ENCODE measurements at regions not wholly inside any gene's neighbourhood (a gene's known extent, or its start where the extent isn't known, plus 50 kb on each side); places are given as distances from the start of the nearest gene placed in this dataset.

DNA sequence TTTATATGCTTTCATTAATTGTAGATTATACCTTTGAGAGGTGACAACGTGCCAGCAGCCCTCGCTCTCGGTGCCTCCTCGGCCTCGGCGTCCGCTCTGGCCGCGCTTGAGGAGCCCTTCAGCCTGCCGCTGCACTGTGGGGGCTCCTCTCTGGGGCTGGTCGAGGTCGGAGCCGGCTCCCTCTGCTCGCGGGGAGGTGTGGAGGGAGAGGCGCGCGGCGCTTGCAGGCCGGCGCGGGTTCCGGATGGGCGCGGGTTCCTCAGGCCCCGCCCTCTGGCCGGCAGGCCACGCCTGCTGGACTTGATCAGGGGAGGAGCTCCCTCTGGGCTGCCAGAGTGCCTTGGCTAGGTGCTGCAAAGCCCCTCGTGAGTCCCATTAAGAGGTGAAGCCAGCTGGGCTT lies 321.1 kb upstream of the PCDH18 start:
- CTCF ChIA-PET = no interaction called here

More for the DNA sequence above, 321.1 kb upstream of the PCDH18 start:
- no peaks in the 10 kb centered on the region for H3K79me1 ChIP-seq (ENCODE audit: low read depth in 1 of 2, low read length in 2 of 2)
- H3K56ac ChIP-seq (ENCODE audit: extremely low read depth, insufficient read depth, low read length) = no peak overlapping the region
- no peak overlapping the region for H2AK9ac ChIP-seq (replicated peaks; ENCODE audit: low read depth, low read length, poor library complexity)
- no peak overlapping the region for H2BK15ac ChIP-seq (ENCODE audit: low read depth, low read length)
- H3K9me3 ChIP-seq (ENCODE audit: control insufficient read depth, insufficient read depth, low read length) = no peaks in the 10 kb centered on the region
- DNase-seq = no peak
- no peaks in the 10 kb centered on the region for H4K20me1 ChIP-seq (ENCODE audit: insufficient read depth, low read length)
- H2AFZ ChIP-seq (replicated peaks; ENCODE audit: low read length, poor library complexity) = no peak overlapping the region
- no peak overlapping the region for H4K5ac ChIP-seq (ENCODE audit: low read depth, low read length)
- no TSS peak for BruUV-seq (replicated peaks)
- no peak overlapping the region for H4K91ac ChIP-seq (ENCODE audit: insufficient read depth, low read depth, low read length)
- H3K4ac ChIP-seq (ENCODE audit: low read depth, low read length) = no peak overlapping the region
- dilution Hi-C loops (cut with HindIII; ENCODE audit: low sequenced_read_pairs, unreplicated experiment) (no loop called here), intact Hi-C loops (cut with micrococcal nuclease) (no loop called here), in situ Hi-C loops (cut with MboI; ENCODE audit: low sequenced_read_pairs) (loop anchor here (25.0 kb wide), 1 partner anchor 741 kb away; no protein-coding TSS in a partner anchor)
- no peak overlapping the region for H3K4me2 ChIP-seq (ENCODE audit: low read depth, low read length)
- H2AK5ac ChIP-seq (ENCODE audit: low read depth, low read length) = no peak overlapping the region
- H3K4me1 ChIP-seq (ENCODE audit: control insufficient read depth, insufficient read depth, low read length) = no peaks in the 10 kb centered on the region
- POLR2A ChIA-PET (ENCODE audit: unreplicated experiment) = no interaction called here
- no peaks in the 10 kb centered on the region for H3K9me1 ChIP-seq (ENCODE audit: insufficient read depth, low read length)
- TF ChIP-seq SMC3 (IDR thresholded peaks at IDR 0.05; ENCODE audit: low read depth, low read length) (no peak), CEBPB (IDR thresholded peaks at IDR 0.05; ENCODE audit: low read depth, low read length) (no peak), MAFK (IDR thresholded peaks at IDR 0.05; ENCODE audit: low read depth, low read length) (no peak), RFX5 (IDR thresholded peaks at IDR 0.05; ENCODE audit: low read depth, low read length) (no peak), ELK1 (IDR thresholded peaks at IDR 0.05; ENCODE audit: borderline replicate concordance, low read depth, low read length) (no peak)
- TF ChIP-seq, protein P1, sequence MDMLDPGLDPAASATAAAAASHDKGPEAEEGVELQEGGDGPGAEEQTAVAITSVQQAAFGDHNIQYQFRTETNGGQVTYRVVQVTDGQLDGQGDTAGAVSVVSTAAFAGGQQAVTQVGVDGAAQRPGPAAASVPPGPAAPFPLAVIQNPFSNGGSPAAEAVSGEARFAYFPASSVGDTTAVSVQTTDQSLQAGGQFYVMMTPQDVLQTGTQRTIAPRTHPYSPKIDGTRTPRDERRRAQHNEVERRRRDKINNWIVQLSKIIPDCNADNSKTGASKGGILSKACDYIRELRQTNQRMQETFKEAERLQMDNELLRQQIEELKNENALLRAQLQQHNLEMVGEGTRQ (IDR thresholded peaks at IDR 0.05; ENCODE audit: low read depth, low read length) = no peak
- TF ChIP-seq, protein P2, sequence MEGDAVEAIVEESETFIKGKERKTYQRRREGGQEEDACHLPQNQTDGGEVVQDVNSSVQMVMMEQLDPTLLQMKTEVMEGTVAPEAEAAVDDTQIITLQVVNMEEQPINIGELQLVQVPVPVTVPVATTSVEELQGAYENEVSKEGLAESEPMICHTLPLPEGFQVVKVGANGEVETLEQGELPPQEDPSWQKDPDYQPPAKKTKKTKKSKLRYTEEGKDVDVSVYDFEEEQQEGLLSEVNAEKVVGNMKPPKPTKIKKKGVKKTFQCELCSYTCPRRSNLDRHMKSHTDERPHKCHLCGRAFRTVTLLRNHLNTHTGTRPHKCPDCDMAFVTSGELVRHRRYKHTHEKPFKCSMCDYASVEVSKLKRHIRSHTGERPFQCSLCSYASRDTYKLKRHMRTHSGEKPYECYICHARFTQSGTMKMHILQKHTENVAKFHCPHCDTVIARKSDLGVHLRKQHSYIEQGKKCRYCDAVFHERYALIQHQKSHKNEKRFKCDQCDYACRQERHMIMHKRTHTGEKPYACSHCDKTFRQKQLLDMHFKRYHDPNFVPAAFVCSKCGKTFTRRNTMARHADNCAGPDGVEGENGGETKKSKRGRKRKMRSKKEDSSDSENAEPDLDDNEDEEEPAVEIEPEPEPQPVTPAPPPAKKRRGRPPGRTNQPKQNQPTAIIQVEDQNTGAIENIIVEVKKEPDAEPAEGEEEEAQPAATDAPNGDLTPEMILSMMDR (conservative IDR thresholded peaks at IDR 0.05; ENCODE audit: low read depth, low read length) = no peak
- H3K27ac ChIP-seq (ENCODE audit: insufficient read depth, low read length) = no peak overlapping the region
- WGBS, 2 experiments (ENCODE audit: extremely low coverage in 2 of 2, insufficient read length in 1 of 2) = 84% methylated on average over 7 of the region's 29 CpGs; no CpG with 5 or more reads in 1 of the 2 experiments
- no peak overlapping the region for H3K23ac ChIP-seq (ENCODE audit: low read depth, low read length)
- H2BK5ac ChIP-seq (ENCODE audit: low read depth, low read length, poor library complexity, severe bottlenecking) = no peak overlapping the region
- H3K14ac ChIP-seq (replicated peaks; ENCODE audit: low read depth, low read length) = no peak overlapping the region
- no peak overlapping the region for H3K4me3 ChIP-seq (ENCODE audit: insufficient read depth, low read depth, low read length)
- H4K8ac ChIP-seq (ENCODE audit: low read depth in 2 of 2, low read length in 2 of 2) = no peak overlapping the region
- no peaks in the 10 kb centered on the region for H3K36me3 ChIP-seq (ENCODE audit: control insufficient read depth, insufficient read depth, low read length)
- no peak overlapping the region for H2BK20ac ChIP-seq (ENCODE audit: low read depth, low read length)
- ATAC-seq (ENCODE audit: low read depth) = no peak
- no peak overlapping the region for H3K9ac ChIP-seq (ENCODE audit: low read depth, low read length)
- H3K27me3 ChIP-seq (ENCODE audit: control insufficient read depth, insufficient read depth, low read length) = no peaks in the 10 kb centered on the region
- no peak overlapping the region for H2BK120ac ChIP-seq (ENCODE audit: low read depth, low read length)
- no peak overlapping the region for H3K18ac ChIP-seq (ENCODE audit: low read depth, low read length)

Measured in IMR-90 (cell line).